ENCODE measurements at regions not wholly inside any gene's neighbourhood (a gene's known extent, or its start where the extent isn't known, plus 50 kb on each side); places are given as distances from the start of the nearest gene placed in this dataset.

- TF ChIP-seq CTCF (IDR thresholded peaks at IDR 0.05; ENCODE audit: insufficient read depth, low read length, poor library complexity, severe bottlenecking) (no peak), EZH2phosphoT487 (conservative IDR thresholded peaks at IDR 0.05; ENCODE audit: low read length) (no peak)
Observed at GRCh38 chr1:208336137-208336518, 91.9 kb upstream of the PLXNA2 start.

Measured in SU-DHL-6 (cell line).